Amniotic epithelial cell (primary cell): ENCODE measurements at regions not wholly inside any gene's neighbourhood (a gene's known extent, or its start where the extent isn't known, plus 50 kb on each side); places are given as distances from the start of the nearest gene placed in this dataset.

Source experiments
- DNase-seq: peaks from one replicate; pipeline ENCODE4 v3.0.0-alpha.2; 2010; ENCODE audit warnings: low read depth

DNA sequence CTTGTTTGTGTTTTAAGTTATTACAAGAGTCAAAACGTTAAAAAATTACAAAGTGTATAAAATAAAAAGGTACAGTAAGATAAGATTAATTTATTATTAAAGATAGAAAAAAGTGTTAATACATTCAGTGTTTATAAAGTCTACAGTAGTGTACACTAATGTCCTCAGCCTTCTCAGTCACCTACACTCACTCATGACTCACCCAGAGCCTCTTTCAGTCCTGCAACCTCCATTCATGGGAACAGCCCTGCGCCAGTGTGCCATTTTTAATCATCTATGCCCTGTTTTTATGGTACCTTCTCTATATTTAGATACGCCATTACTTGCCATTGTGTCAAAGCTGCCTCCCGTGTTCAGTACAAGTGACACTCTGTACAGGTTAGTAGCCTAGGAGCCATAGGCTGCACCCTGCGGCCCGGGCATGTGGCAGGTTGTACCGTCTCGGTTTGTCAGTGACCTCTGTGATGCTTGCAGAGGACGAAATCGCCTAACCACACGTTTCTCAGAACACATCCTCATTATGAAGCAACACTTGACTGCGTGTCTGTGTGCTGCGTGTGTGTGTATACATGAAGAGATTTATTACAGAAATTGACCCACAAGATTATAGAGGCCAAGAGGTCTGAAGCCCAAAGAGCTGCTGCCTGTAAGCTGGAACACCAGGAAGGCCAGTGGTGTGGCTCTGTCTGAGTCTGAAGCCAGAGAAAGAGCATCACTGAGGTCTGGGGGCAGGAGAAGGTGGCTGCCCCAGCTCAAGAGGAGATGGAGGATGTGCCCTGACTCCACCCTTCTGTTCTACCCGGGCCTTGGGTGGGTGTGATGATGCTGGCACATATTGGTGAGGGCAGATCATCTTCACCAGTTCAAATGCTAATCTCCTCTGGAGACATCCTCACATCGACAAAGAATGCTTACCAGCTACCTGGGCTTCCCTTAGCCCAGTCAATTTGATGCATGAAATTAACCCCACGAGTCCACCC is 116.6 kb upstream of the C14orf180 start:
- DNase-seq, result no peak

DNA sequence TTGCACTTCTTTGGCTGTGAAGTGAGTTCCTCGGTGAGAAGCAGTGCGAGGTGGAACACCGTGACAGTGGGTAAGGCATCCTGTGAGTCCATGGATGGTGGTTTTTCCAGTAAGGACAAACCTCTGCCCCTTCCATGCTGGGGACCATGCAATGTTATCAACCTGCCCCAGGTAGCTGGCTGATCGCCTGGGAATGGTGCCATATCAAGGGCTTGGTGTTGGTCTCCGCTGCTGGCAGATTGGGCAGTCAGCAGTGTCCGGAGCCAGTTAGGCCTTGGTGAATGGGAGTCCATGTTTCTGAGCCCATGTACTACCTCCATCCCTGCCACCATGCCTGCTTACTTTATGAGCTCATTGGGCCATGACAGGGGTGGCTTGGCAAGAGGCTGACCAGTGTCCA is 114.7 kb upstream of the C14orf180 start:
- no peak for DNase-seq

DNA sequence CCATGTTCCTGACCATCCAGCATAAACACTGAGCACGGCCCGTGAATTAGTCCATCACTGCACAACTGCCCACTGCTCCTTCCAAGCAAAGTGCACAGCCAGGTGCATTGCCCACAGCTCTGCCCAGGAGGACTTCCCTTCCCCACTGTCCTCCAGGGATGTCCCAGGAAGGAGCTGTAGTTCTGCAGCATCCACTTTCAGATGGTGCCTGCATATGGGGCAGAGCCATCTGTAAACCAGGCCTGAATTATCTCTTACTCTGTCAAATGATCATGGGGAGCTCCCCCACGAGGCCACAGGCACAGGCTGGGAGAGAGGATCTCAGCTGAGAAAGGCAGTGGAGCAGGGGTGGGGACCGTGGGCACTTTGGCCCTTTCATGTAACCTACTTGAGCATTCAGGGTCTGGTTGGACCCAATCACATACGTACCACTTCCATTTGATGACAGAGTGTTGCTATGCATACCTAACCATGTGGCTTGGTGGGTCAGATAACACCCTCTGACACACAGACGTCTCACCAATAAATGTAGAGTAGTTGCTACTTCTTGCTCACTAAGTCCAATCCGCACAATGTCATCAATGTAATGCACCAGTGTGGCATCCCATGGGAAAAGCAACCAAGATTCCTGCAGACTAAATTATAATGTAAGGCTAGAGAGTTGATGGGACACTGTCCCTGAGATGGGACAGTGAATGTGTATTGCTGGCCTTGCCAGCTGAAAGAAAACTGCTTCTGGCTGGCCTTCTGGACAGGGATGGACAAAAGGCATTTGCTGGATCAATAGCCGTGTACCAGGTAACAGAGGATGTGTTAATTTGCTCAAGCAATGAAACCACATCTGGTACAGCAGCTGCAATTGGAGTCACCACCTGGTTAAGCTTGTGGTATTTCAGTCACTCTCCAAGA is 113.8 kb upstream of the C14orf180 start:
- no peak for DNase-seq

DNA sequence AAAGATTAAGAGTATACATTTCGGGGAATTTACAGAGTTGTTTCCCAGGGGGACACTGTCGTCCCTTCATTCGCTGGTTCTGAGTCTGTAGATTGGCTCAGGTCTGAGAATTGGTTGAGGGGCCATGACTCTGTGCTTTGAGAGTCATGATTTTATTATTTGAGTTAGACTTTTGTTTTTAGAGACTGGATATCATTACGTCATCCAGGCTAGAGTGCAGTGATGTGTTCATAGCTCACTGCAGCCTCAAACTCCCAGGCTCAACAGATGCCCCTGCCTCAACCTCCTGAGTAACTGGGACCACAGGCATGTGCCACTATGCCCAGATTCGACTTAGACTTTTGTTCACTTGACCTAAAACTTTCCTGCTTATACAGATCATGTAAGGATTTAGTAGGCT is 112.3 kb upstream of the C14orf180 start:
- no peak for DNase-seq

DNA sequence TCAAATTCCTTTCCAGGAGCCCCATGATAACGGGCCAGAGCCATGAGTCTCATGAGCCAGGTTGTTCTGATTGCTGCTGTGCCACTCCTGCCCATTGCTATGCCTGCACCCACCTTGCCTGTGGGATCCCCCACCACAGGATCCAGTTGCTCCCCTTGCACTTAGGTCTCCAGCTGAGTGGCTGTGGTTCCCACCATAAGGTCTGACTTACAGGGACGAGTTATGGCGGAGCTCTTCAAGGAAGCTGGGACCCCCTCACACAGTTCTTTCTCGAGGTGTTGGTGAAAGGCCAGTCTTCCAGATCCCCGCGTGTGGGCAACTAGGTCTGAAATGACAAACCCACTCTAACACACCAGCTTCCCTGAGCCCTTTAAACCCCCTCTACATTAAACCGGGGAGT is 111.9 kb upstream of the C14orf180 start:
- no peak for DNase-seq

DNA sequence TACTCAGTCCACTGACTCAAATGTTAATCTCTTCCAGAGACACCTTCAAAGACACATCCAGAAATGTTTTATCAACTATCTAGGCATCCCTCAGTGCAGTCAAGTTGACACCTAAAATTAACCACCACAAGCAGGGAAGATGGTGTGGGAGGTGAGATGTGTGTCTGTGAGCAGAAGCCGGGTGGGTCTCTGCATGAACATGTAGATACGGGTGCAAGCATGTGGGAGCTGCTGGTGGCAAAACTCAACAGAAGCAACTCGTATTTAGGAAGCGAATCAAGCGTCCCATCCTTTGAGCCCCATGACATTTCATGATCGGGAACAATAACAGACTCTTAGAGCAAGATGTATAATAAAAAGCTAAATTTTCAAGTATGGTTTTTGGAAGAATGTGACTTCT is 110.0 kb upstream of the C14orf180 start:
- DNase-seq, result no peak

DNA sequence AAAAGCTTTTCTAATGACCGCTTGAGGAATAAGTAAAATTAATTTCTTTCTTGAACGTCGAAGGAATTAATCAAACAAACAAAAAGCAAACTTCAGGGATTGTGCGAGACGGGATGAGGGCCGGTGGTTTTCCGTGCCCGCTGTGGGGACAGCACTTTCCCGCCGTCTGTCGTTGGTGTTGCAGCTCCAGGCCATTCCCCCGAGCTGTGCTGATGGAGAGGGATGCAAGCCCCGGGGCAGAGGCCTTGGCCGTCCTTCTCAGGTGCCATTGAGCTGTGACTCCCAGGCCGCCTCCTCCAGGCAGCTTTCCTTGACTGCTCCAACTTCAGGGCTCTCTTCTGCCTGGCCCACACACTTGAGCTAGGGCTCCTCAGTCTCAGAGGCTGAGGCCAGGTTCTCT is 109.0 kb upstream of the C14orf180 start:
- DNase-seq, result no peak

DNA sequence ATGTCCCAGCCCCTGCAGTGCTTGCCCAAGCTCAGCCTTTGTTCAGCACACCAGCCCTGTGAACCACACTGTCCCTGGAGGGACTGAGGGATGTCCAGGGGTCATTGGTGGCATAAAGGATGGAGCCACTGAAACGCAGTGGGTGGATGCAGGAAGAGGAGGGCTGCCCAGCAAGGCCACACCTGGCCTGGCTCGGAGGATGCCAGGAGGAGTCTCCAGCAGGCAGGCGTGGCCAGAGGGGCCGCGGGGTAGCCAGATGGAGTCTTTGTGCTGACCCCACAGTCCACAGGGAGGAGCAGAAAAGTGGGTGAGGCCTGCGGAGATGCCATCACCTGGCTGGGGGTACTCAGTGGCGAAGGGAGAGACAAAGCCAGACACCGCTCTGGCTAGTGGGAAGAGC is 108.5 kb upstream of the C14orf180 start:
- no peak for DNase-seq

DNA sequence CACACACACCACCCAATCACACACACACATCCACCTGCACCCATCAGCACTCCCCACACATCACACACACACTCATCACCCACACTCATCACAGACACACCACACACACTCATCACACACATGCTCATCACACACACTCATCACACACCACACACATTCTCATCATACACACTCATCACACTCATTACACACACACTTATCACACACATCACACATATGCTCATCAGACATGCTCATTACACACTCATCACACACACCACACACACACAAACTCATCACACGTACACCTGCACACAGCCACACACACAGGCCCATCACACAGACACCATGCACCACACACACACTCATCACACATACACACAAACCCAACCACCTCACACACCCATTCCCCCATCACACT is 107.5 kb upstream of the C14orf180 start:
- DNase-seq, result no peak

DNA sequence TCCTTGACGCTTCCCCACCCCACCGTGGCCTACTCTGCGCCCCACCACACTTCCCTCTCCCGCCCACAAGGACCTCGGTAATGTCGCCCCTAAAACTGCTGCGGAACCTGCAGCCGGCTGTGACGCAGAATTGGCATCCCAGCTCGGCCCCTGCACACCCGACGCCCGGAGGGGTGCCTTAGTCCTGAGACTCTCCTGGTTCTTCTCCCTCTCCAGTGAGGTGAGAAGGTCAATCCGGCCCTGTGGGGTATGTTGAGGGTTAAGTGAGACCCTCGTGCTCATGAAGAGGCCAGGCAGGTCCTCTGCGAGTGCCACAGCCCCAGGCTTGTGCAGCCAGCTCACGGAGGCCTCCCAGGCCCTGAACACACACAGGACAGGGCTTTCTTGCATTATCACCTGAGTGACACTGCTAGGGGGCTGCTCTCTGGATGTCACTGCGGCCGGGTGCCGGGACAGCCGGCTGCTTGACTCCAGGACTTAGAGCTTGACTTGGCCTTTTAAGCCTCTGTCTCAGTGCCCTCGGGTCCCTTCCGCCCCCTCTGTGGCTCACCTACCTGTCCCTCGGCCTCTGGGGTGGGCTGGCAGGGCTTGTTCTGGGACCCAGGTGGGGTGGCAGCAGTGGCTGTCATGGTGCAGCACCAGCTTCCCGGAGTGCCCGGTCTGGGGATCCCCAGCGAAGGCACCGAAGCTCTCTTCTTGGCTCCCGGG is 106.9 kb upstream of the C14orf180 start:
- DNase-seq, result no peak

DNA sequence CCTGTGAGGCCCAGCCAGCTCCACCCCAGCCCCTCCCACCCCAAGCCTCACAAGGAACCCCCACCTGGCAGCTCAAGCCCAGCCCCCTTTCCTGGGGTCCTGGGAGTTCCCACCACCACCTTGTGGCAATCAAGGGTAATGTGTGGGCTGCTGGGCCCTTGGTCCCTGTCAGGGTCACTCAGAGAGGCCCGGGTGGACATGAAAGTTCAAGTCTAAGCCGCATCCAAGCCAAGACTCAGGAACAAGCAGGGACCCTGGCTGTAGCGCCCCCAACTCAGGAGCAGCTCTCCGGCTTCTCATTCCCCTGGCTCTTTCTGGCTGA is 106.4 kb upstream of the C14orf180 start:
- no peak for DNase-seq

DNA sequence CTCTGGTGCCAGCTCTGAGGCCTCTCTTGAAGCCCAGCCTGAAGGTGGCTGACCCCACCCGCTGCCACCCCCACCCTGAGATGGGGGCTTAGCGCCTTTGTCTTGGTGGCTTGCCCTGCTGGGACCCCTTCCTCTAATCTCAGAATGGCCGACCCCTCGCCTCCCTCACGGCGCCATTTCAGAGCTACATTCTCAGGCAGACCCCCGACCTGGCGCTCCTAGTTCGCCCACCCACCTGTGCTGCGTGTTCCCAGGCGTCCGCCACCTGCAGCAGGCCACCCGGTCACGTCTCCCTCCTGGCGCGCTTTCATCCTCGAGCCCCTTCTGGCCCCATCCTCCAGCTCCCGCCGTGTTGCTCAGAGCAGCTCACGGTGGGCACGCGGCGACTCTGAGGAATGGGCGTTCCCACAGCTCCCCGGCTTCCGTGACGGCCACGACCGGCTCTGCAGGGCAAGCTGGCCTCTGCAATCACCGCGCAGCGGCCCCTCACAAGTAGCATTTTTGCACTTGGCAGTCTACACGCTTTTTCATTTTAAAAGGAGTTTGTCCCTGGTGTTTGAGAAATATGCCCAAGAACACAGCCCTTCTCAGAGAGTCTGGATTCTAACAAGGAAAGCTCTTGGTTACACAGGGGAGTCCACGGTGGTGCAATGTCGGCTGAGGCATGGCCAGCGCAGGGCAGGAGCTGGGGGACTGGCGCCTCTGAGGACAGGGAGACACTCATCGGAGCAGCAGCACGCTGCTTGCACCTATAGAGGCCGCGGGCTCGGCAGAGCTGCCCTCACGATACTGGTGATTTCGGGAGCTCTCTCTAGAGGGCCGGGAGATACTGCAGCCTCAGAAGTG is 105.7 kb upstream of the C14orf180 start:
- no peak for DNase-seq

DNA sequence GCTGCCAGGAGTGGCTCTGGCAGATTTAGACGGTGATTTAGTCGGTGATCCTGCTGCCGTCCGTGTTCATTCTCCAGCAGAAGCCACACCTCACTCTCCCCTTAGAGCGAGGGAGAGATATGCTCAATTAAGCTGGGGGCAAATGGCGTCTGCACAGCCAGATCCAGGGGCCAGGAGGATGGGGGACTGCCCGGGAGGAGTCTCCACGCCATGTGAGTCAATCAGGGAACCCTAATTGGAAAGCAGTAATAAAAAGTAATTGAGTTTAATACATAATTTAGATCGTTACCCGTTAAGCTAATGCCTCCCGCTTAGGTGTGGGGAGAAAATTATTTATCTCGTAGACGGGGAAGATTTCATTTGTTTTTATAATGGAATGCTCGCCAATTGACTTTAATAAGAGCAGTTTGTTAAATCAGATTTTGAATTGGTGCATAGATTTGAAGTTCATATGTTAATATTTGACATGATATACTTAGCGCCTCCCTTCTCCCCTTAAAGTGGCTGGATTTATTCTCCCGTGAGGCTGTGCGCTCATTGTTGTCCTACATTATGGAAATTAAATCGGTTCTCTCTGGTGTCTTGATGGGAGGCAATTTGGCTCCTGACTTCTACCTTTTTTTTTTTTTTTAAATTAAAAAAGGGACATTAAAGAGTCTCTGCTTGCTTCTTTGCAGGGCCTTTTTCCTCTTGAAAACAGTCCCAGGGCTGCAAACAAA is 104.9 kb upstream of the C14orf180 start:
- no peak for DNase-seq

DNA sequence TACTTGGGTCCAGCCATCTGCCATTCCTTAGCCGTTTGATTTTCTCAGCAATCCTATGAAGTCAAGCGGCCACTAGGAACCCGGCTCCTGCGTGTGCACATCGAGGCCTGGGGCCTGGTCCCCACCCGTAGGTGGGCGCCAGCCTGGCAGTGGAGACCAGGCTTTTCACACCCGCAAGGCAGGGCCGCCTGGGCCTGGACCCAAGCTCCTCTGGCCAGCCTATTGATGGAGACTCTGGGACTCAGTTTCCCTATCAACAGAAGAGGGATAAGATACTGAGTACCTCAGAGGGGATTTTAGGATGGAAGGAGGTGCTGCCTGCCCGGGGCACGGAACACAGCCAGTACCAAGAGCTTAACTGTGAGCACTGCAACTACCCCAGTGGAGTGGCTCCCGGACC is 104.3 kb upstream of the C14orf180 start:
- DNase-seq, result no peak

DNA sequence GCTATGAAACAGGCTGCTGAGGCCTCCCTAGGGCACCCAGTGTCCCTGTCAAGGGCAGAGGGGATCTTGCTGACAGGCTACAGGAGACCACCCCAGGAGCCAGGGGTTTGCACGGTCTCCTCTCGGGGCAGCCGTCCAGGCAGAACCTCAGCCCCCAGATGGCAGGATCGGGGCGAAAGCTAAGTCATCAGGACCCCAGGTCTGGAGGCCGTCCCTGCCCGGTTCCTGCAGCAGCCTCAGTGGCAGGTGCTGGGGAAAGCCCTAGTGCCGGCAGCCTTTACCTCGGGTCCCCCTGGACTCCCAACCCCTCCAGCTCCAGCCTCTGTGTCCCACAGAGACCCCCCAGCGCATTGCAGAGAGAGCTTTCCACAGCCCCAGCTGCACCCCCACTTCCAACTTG is 103.8 kb upstream of the C14orf180 start:
- no peak for DNase-seq

DNA sequence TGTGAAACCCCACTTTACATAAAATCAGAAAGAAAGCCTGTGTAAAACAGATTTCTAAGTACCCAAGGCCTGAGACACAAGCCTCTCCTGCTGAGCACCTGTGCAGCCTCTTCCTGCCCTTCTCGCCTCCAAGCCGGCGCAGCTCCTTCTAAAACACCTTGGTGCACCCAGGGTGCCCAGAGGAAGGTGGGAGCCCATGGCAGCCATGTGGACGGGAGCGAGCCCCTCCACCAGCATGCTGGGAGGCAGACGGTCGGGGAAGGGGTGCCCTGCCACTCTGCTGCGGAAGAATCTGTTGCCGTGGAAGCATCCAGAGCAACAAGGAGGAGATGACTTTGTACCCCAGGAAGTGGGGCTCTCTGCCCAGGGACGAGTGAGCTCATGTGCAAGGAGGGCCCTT is 103.1 kb upstream of the C14orf180 start:
- no peak for DNase-seq

DNA sequence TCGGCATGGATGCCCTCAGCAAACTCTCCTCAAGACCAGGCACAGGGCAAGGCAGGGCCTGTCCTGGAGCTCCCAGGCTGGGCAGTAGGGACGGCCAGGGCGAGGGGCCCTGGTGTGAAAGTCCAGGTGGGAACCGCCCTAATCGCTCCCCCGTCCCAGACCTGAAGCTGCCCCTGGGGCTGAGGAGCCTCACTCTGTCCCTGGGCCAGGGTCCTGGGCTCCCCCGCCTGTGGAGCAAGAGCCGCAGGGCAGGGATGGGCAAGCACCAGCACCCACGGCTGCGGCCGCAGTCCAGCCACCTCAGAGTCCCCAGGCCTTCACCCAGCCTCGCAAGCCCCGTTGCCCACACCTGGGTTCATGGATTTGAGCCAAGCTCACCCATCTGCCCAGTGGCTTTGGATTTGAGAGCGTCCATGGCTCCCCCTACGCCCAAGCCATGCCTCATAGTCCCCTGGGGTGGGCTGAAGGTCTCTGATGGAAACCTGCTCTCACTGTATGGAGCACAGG is 102.4 kb upstream of the C14orf180 start:
- no peak for DNase-seq

DNA sequence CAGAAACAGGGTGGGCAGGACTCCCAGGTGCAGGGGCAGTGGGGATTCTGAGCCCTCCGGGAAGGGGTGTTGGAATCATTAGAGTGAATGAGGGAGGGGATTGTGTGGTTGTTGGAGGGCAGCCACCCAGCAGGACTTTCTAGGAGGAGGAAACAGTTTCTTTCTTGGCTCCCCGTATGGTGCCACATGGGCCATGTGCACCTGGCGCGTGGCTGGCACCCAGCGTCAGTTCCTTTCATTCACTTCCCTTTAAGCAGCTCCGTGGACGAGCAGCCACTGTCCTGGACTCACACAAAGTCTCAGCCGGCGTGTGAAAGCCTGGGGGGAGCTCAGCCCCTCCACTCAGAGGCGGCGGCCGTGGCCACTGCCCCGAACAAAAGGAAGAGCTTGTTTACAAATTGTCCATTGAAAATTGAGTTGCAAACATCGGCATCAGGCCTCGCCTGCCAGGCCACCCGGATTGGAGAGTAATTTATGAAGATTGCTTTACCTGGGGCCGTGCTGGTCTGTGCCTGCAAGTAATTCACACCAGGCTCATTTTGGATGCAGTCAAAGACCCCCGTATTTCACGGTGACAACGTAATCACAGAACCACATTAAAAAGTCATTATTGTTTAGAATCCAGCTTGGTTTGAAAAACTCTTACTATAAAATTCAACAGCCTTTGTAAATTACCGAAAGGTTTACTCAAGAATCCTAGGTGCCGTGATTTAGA is 101.7 kb upstream of the C14orf180 start:
- DNase-seq, result no peak

DNA sequence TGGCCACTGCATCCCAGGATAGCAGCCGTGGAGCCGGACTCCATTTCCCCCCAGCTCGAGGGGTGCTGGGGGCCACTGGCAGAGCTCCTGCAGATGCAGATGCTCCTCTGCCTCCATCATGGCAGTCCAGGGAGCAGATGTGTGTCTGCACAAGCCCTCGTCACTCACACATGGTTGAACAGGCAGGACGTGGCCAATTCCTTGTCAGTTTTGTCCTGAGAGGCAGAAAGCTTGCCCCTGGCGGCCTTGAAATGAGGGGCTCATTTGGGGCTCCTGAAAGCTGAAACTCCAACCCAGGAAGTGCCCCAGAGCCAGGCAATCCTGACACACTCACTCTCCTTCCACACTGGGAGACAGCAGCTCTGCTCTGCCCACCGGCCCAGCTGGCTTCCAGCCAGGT is 100.9 kb upstream of the C14orf180 start:
- no peak for DNase-seq

DNA sequence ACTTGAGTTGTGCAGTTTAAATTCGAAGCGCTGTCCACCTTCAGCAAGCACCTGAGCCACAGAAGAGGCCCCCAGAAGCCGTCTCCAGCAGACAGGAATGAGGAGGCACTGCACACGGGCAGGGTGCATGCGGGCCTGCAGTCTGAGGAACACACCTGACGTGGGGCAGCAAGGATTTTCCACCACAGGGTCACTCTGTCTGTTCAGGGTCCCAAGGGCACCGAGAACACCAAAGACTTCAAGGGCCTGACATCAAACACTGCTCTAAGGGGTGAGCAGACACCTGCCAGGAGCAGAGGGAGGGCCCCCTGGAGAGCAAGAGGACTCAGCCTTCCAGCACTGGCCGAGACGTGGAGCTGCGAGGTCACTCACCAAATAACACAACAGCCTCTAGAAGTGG is 99.7 kb upstream of the C14orf180 start:
- DNase-seq, result no peak
